SU-DHL-6 (cell line): ENCODE measurements at regions not wholly inside any gene's neighbourhood (a gene's known extent, or its start where the extent isn't known, plus 50 kb on each side); places are given as distances from the start of the nearest gene placed in this dataset.

Experiments used
- CTCF ChIP-seq: fragments of 200-600 bp; sonication (generic); IDR thresholded peaks from one replicate; pipeline ENCODE4 v1.5.1; 2017; ENCODE audit warnings: antibody characterized with exemption, mild to moderate bottlenecking, low read length, moderate library complexity; ENCODE audit not compliant: insufficient read depth, poor library complexity, severe bottlenecking
- EZH2phosphoT487 ChIP-seq: fragments of 200-600 bp; sonication (generic), shearing (Covaris generic); conservative IDR thresholded peaks from 2 replicates; pipeline ENCODE4 v1.6.1; 2018; ENCODE audit warnings: mild to moderate bottlenecking, antibody characterized with exemption, low read length, moderate library complexity, mixed read lengths

DNA sequence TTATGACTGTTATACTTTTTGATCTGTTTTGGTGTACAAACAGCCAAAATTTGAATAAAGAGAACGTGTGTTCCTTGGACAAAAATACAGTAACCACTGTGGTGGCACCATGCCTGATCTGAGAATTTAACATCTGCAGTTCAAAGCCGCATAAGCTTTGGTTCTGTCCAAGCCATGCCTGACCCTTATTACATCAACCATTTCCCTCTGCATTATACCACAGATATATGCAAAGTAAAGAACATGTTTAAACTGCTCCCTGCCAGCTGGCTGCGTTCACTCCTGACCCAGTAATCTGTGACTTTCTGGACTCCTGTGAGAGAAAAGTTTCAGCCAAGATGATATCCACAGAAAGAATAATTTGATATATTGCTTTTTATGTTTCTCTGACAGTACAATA is 890.5 kb upstream of the ANO3 start:
- TF ChIP-seq CTCF (no peak), EZH2phosphoT487 (no peak)
